Left cardiac atrium (tissue), 4 donors: ENCODE measurements at regions not wholly inside any gene's neighbourhood (a gene's known extent, or its start where the extent isn't known, plus 50 kb on each side); places are given as distances from the start of the nearest gene placed in this dataset.
"Not testable (repeated sequence)": the region's sequence is repeated elsewhere in the genome, so short reads cannot be mapped to it uniquely, and the experiment has no call there.

Experiments
- ATAC-seq, 2 donors: fragments of 200-7000 bp; cut with Tn5 transposase; one replicate each; pipeline ENCODE4 v1.9.1; 2020; ENCODE audit warnings: mild to moderate bottlenecking in 2 of 2, moderate library complexity in 2 of 2
- DNase-seq: peaks from one replicate; pipeline ENCODE4 v3.0.0-alpha.2; 2020
- intact Hi-C, 2 donors: fragments of 100-400 bp; cut with DNase I; formaldehyde crosslinking; loops; one replicate each; pipeline versions ENCODE4 v1.14.1 to v1.15.1; 2022 to 2023
- donor health status: DM: no; HTN: yes; CAD: no.
- donor health status: DM: no; HTN: yes; CAD: no; lungs with severe emphysema.
- donor health status: DM: yes; HTN: yes; CAD: no.
- donor health status: Dilated cardiomyopathy.

- no peak for ATAC-seq
- no peak for DNase-seq
- intact Hi-C loops, result no loop called here
Measured at GRCh38 chr5:94102849-94103248, 361.4 kb upstream of the POU5F2 start.

DNA sequence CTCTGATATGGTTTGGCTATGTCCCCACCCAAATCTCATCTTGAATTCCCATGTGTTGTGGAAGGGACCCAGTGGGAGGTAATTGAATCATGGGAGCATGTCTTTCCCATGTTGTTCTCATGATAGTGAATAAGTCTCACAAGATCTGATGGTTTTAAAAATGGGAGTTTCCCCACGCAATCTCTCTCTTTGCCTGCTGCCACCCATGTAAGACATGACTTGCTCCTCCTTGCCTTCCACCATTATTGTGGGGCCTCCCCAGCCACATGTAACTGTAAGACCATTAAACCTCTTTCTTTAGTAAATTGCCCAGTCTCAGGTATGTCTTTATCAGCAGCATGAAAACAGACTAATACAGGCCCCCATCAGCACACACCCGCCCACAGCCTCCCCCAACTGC lies 356.0 kb upstream of the POU5F2 start:
- DNase-seq, ATAC-seq, intact Hi-C loops: not testable (repeated sequence)

- DNase-seq (no peak), ATAC-seq (no peak)
- intact Hi-C loops, result no loop called here
Measured at GRCh38 chr5:94094793-94095441, 353.5 kb upstream of the POU5F2 start.

DNA sequence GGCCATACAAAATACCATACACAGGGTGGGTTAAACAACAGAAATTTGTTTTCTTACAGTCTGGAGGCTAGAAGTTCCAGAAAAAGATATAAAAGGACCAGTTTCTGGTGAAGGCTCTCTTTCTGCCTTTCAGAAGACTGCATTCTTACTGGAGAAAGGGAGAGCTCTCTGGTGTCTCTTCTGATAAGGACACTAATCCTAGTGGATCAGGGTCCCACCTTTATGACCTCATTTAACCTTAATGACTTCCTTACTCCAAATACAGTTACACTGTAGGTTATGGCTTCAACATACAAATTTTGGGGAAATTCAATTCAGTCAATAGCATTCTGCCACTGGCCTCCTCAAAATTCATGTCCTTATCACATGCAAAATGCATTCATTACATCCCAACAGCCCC lies 351.9 kb upstream of the POU5F2 start:
- intact Hi-C loops, result no loop called here
- DNase-seq (no peak), ATAC-seq (no peak)

- DNase-seq, intact Hi-C loops, ATAC-seq: not testable (repeated sequence)
Measured at GRCh38 chr5:94086635-94087034, 345.2 kb upstream of the POU5F2 start.

- intact Hi-C loops, result no loop called here
- DNase-seq (no peak), ATAC-seq (no peak)
Measured at GRCh38 chr5:94086194-94086593, 344.8 kb upstream of the POU5F2 start.

- intact Hi-C loops, result no loop called here
- DNase-seq, result no peak
- no peak for ATAC-seq
Measured at GRCh38 chr5:94082405-94082804, 341.0 kb upstream of the POU5F2 start.

GRCh38 chr5:94081088-94081487 lies 339.7 kb upstream of the POU5F2 start:
- intact Hi-C loops, result no loop called here
- ATAC-seq (no peak), DNase-seq (no peak)

DNA sequence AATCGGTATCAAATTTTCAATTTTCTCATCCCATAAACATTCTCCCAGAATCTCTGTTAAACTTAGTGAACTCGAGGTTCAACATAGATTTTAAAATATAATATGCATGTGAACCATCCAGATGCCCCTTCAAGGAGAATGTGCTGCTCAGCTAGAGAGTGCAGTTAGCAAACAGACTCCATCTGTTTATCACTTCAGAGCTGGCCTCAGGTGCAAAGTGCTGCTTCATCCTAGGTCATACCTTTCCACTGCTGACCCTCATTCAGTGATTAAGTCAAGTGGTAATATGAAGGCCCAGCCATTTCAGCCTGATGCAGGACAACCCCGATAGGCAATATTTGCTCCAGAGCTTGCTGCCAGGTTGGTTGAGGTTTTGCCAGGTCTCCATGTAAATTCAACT lies 339.0 kb upstream of the POU5F2 start:
- intact Hi-C loops, result no loop called here
- ATAC-seq (no peak), DNase-seq (no peak)

DNA sequence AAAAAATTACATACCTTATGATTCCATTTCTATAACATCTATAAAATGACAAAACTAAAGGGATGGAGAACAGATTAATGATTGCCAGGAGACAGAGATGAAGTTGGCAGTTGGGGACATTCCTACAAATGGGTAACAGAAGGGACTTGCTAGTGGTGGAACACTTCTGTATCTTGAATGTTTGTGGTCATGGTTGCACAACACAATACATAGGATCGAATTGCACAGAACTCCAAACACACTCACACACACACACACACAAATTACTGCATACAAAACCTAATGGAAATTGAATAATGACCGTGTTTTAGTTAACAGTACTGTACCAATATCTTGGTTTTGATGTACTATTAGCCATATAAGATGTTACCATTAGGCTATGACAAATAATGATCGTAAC lies 330.7 kb upstream of the POU5F2 start:
- DNase-seq (no peak), ATAC-seq (no peak)
- intact Hi-C loops, result no loop called here

DNA sequence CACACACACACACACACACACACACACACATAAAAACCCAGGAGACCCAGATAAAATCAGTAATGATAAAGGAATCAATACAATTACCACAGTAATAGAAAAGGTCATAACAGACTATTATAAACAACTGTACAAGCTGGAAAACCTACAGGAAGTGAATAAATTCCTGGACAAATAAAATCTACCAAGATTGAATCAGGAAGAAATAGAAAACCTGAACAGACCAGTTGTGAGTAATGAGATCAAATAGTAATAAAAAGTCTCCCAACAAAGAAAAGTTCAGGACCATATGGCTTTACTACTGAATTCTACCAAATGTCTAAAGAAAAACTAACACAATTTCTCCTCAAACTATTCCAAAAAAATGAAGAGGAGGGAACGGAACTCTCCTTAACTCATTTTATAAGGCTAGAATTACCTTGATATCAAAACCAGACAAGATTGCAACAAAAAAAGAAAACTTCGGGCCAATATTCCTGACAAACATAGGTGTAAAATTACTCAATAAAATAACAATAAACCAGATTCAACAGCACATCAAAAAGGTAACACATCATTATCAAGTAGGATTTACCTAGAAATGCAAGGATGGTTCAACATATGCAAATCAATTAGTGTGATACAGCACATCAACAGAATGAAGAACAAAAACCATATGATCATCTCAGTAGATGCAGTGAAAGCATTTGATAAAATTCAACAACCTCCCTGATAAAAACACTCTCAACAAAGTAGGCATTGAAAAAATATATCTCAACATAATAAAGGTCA lies 325.2 kb upstream of the POU5F2 start:
- DNase-seq (no peak), ATAC-seq (no peak)
- intact Hi-C loops, result no loop called here

- no peak for DNase-seq
- no peak for ATAC-seq
- intact Hi-C loops, result no loop called here
Measured at GRCh38 chr5:94064025-94064424, 322.6 kb upstream of the POU5F2 start.

- ATAC-seq (no peak), DNase-seq (no peak)
- intact Hi-C loops, result no loop called here
Measured at GRCh38 chr5:94057655-94058054, 316.3 kb upstream of the POU5F2 start.

DNA sequence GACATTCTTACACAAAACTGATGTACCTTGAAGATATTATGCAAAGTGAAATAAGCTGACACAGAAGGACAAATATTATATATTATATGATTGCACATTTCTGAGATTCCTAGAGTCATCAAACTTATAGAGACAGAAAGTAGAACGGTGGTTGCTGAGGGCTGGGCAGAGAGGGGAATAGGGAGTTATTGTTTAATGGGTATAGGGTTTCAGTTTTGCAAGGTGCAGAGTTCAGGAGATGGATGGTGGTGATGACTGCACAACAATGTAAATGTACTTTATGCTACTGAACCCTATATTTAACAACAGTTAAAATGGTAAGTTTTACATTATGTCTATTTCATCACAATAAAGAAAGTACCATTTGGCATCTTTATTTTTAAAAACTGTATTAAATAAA lies 315.8 kb upstream of the POU5F2 start:
- DNase-seq (no peak), ATAC-seq (no peak)
- intact Hi-C loops, result no loop called here

DNA sequence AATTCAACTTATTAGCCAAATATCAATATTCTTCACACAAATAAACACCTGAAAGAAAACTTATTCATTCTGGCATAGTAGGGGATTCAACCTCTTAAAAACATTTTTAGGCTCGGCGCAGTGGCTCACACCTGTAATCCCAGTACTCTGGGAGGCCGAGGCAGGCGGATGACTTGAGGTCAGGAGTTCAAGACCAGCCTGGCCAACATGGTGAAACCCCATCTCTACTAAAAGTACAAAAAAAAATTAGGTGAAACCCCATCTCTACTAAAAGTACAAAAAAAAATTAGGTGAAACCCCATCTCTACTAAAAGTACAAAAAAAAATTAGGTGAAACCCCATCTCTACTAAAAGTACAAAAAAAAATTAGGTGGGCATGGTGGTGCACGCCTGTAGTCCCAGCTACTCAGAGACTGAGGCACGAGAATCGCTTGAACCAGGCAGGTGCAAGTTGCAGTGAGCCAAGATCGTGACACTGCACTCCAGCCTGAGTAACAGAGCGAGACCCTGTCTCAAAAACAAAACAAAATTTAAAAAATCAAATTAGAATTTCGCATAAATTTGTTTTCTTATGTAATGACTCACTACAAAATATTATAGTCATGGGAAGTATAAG lies 308.0 kb upstream of the POU5F2 start:
- intact Hi-C loops, DNase-seq, ATAC-seq: not testable (repeated sequence)

DNA sequence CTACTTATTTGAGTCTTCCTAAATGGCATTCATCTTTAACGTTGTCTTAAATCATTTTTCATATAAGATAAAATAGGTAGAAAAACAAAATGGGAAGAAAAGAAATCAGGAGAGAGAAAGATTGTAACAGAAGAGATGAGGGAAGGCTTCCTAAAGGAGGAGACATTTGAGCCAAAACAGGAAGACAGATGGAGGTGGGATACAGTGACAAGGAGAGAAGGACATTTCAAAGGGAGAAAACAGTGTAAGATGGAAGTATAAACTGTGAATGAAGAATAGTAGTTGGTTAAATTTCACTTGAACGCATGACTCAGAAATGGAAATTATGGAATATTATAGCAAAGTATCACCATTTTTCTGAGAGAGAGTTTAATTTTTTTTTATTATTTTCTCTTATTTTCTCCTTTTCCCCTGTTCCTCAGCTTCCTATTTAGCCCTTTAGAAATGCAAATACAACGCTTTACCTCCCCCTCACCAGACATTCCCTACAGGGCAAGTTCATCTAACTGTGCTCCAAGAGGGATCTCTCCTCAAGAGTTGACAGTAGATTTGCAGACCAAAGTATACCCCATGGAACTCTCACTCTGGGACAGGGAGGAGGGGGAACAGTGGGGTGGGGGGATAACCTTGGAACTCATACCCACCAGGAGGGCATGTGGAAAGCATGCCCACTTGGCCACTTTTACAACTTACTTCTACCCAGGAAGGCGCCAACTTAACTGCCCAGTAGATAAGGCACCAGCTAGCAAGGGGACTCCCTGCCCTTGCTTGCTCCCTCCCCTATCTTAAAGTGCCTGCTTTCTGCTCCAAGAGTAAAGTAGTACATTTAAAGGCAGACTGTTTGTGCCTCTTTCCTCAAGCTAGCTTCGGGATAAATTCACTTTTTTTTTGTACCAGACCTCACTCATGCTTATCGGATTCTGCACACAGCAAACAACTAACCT lies 304.7 kb upstream of the POU5F2 start:
- DNase-seq (no peak), ATAC-seq (no peak)
- intact Hi-C loops, result no loop called here

DNA sequence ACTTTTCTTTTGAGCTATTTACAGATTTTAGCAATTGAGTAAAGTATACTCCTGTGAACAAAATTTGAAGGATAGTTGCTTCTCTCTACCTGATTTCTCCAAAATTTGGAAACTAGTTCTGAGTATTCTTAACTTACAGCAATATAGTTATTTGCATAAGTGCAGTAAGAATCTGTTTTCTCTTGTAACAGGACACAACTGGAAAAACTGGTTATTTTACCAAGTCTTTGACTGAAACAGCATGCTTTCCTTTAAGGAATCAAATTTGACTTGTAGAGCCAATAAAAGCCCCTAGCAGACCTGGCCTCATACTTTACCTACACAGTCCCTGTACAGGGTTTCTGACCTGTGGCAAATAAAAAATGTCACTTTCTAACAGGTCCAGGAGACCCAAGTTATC lies 301.9 kb upstream of the POU5F2 start:
- ATAC-seq, result no peak
- intact Hi-C loops, result no loop called here
- no peak for DNase-seq

DNA sequence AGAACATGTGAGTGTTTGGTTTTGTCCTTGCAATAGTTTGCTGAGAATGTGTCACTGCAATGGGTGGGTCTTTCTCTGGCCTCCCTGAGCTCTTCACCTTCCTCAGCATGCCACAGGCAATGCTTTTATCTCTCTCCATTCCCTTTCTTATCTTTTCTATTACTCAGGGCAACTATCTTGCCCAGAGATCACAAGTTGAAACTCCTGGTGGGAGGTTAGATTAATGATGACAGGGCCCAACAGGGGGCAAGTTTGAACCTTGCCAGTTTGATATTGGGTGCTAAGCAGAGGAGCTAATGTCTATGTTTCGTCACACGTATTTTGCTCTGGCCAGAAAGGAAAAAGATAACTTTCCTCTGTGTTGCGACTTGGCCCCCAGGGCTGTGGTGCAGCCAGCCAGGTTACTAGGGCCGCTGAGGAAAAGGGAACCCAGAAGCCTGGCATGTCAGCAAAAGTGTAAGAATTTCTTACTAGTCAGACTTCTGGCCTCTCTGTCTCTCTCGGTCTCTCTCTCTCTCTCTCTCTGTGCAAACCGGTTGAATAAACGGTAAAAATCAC lies 299.3 kb upstream of the POU5F2 start:
- ATAC-seq (no peak), DNase-seq (no peak)
- intact Hi-C loops, result no loop called here

DNA sequence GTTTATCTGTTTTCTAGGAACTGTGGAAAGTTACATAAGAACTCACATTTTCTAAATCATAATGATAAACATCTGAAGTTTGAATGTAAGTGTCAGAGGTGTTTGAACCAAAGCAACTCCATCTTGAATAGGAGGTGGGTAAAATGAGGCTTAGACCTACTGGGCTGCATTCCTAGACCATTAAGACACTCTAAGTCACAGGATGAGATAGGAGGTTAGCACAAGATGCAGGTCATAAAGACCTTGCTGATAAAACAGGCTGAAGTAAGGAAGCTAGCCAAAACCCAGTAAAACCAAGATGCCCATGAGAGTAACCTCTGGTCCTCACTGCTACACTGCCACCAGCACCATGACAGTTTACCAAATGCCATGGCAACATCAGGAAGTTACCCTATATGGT lies 297.7 kb upstream of the POU5F2 start:
- no peak for ATAC-seq

More for the DNA sequence above, 297.7 kb upstream of the POU5F2 start:
- DNase-seq, result no peak
- intact Hi-C loops, result no loop called here
